NOMO-1 treated with dmso at 0.1 percent for 144 hours (cell line): ENCODE measurements at regions not wholly inside any gene's neighbourhood (a gene's known extent, or its start where the extent isn't known, plus 50 kb on each side); places are given as distances from the start of the nearest gene placed in this dataset.

Experiments
- DNase-seq: peaks from one replicate; lab custom pipeline; 2025; ENCODE audit not compliant: unreplicated experiment; lab: John Stamatoyannopoulos, UW

GRCh38 chr2:12514168-12514567 is 202.6 kb upstream of the TRIB2 start:
- no peak for DNase-seq

DNA sequence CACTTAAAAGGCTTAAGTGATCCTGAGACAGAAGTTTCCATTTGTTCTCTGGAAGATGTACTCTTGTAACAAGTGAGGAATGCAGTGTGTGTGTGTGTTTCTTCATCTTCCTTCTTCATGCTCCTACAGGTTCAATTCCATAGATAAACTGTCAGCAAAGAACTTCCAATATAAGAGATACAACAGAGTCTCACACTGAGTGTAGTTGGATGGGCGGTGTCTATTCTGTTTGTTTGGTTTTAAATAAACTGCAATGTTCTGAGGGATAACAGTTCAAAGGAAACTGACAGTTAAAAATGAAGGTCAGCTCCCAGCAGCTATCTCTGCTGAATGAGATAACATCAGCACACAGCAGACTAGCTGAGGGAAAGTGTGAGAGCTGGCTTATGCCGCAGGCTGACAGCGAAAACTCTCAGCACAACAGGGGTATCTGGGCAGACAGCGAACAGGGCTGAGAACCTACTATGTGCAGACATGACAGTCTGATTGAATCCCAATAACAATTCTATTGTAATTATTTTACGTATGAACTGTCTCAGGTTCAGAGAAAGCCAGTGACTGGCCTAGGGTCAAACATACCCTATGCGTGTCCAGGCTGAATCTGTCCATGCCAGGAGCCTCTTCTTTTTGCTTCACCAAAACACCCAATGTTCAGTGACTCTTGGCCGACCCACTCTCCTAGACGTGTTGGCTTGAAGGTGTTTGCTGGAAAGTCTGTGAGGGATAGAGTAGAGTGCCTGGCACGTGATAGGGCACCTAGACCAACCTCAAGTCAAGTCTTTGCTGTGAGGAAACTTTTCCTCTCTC is 201.9 kb upstream of the TRIB2 start:
- no peak for DNase-seq

- no peak for DNase-seq
These were observed 200.9 kb upstream of the TRIB2 start for GRCh38 chr2:12515871-12516270.

GRCh38 chr2:12533337-12534005 is 183.3 kb upstream of the TRIB2 start:
- no peak for DNase-seq

GRCh38 chr2:12534646-12535263 is 182.0 kb upstream of the TRIB2 start:
- DNase-seq: no peak

DNA sequence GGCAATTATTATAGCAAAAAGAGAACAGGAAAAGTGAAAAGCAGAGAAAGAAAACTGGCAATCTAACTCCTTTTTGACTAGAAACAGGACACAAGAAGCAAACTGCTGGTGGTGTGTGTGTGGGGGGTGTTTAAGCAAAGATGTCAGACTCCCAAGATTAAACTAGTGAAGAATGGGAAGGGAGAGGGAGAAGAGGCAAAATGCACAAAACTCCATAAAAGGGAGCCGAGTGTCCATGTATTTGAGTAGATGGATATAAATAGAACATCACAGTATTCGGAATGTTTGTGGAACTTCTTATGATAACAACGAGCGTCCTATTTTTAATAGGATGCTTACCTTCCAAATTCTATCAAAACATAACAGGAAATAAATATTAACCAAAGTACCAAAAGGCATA is 179.8 kb upstream of the TRIB2 start:
- no peak for DNase-seq

DNA sequence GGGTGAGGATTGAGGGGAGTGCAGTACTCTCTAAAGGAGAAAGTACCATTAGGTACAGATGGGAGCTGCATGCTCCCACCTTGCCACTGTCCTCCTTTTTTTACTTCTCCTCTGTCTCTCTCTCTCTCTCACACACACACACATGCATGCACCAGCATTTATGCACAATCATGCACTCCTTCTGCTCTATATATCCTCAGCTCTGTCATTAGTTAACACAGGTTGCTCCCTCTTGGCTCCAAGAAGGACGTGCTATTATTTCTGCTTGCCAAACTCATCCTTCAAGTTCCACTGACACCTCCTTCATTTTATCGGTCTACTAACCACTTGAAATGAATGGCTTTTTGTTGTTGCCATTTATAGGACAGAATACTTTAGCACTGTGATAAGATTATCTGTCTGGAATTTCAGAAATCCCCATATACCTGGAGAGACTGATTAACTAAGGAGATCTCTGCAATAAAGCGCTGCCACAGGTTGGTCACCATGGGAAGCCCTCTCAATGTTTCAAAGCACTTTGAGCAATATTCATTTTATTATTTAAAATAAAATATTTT is 178.5 kb upstream of the TRIB2 start:
- no peak for DNase-seq

- no peak for DNase-seq
These were observed 177.4 kb upstream of the TRIB2 start for GRCh38 chr2:12539336-12539735.

- no peak for DNase-seq
These were observed 176.8 kb upstream of the TRIB2 start for GRCh38 chr2:12539776-12540562.

DNA sequence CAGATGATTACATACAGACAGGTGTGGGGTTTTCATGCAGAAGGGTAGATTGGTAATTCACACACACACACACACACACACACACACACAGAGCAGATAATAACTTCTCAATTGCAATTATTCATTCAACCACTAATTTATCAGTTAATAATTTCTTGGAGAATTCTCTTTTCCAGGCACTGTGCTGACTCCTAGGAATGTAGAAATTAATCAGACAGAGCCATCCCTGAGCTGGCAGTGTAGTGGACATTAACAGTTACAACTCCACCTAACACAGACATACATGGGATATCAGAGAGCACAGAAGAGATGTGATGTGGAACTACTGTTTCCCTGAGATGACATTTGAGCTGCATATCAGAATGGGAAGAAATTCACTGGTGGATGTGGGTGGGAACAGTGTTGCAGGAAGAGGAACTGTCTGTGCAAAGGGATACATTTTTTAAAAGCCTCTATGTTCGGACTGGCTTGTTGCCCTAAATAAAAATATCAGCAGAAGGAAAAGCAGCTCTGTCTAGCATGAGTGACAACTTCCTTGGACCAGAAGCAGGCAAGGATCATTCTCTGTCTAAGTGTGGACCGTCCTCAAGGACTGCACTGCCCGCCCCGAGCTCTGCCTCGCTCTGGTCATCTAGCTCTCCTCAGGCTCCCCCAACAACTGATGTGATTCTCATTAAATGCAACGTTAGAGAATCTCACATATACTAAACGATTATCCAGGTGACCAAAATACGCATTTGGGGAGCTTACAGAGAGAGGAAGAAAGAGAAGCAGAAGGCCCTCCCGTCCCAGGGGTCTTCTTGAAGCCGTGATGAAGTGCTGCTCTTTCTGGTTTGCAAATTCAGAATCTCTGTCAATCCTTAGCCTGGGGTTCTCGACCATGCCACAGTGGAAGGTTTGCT is 173.4 kb upstream of the TRIB2 start:
- no peak for DNase-seq

DNA sequence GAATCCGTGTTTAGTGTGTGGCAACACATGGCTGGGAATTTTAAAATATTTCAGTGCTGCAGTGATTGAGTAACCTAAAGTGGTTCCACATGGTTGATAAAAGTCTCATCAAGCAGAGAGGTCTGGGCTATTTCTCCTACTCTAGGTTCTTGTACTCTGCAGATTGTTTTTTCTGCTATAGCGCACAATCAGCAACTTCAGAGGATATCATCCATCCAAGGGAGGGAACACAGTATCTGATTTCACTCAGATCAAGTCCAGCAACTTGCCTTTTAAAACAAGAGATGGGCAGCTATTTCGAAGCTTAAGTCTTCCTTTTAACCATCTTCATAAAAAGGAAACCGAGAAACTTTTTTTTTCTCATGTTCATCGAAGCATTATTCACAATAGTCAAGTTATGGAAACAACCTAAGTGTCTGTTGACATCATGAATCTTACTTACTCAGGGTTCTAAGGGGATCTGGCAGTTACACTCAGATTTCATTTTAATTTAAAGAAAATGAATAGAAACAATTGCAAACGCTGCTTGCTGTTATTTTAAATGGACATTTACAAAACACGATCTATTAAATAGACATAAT is 172.7 kb upstream of the TRIB2 start:
- DNase-seq: no peak

DNA sequence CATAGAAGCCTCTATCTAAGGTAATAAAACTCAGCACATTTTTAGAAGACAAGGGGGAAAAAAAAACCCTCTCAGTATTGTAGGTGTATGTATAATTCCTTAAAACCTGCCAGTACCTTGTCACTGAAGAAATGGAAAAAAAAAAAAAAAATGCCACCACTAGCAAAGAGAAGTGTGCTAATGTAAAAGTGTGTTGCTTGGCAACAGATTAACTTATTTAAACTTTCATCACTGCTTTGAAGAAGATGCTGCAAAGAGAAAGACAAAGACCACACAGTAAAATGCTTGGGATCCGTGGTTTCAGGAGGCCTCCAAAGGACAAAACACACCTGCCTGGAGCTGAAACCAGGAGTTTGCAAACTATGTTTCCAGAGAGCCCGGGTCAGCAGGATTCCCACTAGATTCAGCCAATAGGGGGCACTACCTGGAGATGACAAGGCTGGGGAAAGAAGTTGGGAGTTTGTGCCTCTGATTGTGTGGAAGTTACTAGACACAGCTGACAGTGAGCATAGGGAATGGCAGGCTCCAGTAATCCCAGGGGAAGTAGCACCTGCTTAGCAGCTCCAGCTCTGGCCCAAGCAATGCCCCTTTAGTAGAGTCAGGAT is 169.1 kb upstream of the TRIB2 start:
- no peak for DNase-seq

- no peak for DNase-seq
These were observed 167.8 kb upstream of the TRIB2 start for GRCh38 chr2:12548906-12549305.

DNA sequence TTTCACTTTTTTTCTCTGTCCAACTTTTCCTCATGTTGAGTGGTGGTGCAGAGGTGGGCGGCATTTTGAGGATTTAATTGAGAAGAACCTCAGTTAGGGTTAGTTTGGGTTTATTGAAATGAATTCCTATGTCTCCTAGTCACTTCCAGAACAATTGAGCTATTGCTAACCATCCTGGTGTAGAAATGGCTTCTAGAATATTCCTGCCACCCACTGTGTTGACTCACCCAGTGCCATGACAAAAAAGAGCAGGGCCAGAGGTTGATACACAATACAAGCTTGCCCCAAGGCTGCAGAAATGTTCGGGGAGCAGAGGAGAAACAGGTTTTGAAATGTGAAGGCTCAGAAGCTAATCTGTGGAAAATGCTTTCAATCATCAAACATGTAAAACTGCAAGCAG is 167.1 kb upstream of the TRIB2 start:
- DNase-seq: no peak

- peak; percentile 40 for DNase-seq
These were observed 164.6 kb upstream of the TRIB2 start for GRCh38 chr2:12552092-12552491.

DNA sequence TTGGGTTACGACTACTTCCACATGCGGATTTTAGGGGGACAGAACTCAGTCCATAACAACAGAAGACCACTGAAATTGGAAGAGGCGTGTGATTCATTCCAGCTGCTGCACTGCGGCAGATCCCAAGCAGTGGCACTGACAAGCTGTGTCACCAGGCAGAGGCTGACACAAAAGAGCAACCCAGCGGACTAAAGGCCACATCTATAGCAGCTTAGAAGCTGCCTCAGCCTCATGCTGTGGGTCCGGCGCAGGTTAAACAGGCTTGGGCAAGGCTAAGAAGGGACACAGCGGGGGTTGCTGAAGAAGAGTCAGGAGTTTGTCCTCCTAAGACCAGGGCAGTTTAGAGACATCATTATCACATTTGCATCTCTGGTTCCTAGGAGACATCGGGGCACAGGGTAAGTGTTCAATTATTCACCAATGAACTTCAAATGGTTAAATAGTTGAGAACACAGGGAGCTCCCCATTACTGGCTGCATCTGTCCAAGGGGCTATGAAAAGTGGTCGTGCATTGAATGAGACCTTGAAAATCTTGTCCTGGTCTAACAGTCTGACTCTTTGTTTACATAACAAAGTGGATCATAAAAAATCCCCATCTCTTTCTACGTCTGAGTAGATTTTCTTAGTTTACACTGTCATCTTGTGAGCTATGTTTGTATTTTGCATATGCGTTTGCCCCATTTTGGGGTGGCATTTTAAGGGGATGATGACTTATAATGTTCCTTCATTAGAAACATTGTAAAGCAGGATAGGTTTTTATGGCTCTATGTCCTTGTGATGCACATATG is 162.3 kb upstream of the TRIB2 start:
- DNase-seq: no peak

DNA sequence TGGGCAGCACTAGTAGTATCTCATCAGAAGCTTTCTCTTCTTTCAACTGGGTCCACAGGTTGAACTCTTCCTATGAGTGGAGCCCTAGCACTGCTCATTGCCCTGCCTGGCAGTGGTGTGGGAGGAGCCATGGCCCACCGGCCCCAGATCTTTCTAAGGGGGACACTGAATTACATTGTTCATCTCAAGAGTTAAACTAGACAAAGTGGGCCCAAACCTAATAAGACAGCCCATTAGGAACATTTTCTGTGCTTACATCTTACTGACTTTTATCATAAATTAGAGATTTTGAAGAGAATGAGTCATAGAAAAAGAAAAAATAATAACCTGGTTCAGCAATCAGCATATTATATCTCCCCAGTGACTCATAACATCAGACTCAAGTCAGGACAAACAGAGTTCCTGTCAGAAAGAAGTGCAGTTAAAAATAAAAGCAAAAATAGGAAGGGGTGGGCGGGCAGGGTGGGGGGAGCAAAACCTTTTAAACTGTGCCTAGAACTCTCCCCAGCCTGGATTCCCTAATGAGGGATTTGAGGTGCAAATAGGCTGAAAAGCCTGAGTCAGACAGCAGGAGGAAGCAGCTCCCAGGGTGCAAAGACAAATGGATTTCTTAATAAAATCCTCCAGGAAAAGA is 161.6 kb upstream of the TRIB2 start:
- DNase-seq: no peak

- DNase-seq: no peak
These were observed 160.0 kb upstream of the TRIB2 start for GRCh38 chr2:12556762-12557161.
